NCI-H446 treated with DMSO at 0.1 percent for 48 hours (cell line): ENCODE measurements at regions not wholly inside any gene's neighbourhood (a gene's known extent, or its start where the extent isn't known, plus 50 kb on each side); places are given as distances from the start of the nearest gene placed in this dataset.

ENCODE experiments used
- DNase-seq: peaks from one replicate; lab custom pipeline; 2025; lab: John Stamatoyannopoulos, UW

DNA sequence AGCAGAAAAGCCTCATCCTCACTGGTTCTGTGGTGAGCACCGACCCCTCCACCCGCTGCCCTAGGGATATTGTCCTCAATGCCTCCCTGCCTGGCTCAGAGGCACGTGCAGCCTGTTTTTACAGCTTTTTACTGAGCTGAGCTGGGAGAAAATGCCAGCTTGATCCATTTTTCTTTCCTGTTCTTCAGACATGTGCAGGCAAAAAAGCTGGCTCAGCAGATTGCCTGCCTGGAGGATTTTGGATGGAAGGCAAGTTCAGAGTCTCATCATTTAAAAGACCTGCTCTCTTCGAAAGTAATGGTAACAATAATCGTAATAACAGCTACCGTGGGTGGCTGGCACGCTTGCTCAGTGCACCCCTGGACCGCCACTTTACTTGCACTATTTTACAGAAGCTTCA lies 135.0 kb upstream of the SMIM23 start:
- no peak for DNase-seq

DNA sequence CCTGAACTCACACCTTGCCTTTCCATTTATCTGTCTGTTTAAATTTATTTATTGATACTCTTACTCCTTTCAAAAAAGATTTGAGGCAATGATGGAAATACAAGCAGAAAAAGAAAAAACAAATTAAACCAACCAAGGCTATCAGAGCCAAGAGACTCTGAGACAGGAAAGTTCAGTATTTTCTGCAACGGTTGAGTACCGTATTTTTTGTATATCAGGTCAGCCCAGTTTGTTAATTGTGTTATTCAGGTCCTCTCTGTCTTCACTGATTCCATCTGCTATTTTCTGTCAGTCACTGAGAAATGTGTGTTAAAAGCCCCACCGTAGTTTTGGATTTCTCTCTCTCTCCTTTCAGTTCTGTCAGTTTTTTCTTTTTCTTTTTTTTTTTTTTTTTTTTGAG lies 134.5 kb upstream of the SMIM23 start:
- DNase-seq = no peak

DNA sequence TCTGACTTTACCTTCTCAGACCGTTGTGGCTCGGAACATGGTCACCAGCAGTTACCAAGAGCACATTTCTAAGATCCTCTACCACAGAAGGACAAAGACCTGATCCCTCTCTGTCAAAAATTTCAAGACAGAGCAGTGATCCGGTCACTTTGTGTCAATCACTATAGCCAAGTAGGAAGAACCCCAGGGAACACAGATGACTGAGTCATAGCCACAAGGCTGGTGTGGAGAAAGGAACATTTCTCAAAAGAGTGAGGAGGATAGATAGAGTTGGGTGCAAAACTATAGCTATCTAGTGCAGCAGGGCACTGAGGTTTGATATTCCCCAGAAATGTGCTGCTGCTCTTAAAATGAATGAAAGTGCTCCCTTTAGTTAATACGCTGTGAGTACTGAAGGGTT lies 130.7 kb upstream of the SMIM23 start:
- no peak for DNase-seq

DNA sequence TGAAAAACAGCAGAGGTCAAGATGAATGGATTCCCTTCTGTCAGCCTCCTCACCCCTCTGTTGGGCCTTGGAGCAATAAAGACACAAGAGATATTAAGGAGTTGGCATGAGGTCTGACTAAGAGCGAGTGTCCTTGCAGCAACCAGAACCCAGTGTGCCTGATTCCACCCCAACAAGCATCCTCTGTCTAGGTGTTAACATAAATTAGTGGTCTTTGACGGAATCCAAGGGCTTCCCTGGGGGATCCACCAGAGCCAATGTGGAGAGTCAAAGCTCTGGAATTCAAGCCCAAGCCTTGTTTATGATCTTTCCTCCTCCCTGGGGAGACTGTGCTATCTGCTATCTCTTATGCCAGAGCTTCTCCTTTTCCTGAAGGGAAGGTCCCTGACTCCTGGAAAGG lies 128.1 kb upstream of the SMIM23 start:
- no peak for DNase-seq

DNA sequence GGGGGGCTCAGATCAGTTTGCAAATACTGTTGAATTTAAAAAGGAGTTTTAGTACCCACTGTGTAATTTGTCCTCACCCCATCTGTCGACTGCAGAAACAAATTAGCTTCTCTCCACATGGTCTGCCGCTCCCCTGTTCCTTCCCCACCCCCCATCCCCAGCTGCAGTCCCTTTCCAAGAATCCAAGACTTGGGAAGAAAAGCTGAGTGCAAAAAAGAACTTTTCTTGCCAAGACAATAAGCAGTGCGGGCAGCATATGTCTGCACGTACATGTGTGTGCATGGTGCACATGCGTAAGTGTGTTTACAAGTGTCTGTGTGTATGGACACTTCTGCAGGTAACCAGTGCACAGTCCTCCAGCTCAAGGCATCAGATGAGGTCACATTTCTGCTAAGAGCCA lies 125.7 kb upstream of the SMIM23 start:
- no peak for DNase-seq

DNA sequence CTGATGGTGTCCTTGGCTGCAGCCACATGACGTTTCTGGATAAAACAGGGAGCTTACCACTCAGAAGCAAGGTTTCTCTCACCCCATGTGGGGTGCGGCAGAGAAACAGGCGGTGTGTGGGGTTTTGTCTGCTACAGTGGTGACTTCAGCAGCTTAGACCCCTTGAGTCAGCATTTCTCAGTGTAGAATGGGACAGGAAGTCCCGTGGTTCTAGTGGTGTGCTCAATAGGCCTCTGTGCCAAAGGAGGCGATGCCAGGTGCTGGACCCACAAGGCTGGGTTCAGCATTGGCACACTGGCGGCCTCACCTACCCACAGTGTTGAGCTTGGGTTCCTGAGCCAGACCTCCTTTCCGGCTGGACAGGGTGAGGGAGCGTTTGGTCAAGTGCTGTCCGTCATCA lies 125.2 kb upstream of the SMIM23 start:
- DNase-seq = no peak

DNA sequence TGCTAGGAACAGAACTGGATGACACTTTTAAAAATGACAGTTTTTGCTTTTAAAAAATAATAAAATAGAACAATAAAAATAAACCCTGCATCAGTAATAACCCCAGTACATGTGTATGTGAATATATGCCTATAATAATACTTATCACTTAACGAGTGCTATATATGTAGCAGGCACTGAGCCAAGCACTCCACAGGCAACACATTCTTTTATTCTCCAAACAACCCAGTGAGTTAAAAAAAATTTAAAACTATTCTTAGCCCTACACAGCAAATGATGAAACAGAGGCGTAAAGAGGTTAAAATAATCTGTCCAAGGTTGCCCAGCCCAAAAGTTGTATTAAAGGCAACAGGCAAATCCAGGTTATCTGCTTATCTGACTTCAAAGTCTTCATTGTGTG lies 124.5 kb upstream of the SMIM23 start:
- DNase-seq = no peak

DNA sequence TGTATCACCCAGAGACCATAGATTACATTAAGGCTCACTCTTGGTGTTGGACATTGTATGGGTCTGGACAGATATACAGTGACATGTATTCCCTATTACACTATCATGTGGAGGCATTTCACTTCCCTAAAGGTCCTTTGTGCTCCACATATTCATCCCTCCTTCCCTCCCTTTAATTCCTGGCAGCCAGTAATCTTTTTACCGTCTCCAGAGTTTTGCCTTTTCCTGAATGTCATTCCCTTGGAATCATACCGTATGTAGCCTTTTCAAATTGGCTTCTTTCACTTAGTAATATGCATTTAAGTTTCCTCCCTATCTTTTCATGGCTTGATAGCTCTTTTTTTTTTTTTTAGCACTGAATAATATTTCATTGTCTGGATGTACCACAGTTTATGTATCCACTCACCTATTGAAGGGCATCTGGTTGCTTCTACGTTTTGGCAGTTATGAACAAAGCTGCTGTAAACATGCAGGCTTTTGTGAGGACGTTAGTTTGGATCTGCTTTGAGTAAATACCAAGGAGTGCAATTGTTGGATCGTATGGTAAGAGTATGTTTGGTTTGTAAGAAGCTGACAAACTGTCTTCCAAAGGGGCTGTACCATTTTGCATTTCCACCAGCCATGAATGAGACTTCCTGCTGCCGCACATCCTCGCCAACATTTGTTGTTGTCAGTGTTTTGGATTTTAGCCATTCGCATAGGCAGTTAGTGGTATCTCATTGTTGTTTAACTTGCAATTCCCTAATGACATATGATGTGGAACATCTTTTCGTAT lies 122.1 kb upstream of the SMIM23 start:
- DNase-seq = peak; percentile 16

DNA sequence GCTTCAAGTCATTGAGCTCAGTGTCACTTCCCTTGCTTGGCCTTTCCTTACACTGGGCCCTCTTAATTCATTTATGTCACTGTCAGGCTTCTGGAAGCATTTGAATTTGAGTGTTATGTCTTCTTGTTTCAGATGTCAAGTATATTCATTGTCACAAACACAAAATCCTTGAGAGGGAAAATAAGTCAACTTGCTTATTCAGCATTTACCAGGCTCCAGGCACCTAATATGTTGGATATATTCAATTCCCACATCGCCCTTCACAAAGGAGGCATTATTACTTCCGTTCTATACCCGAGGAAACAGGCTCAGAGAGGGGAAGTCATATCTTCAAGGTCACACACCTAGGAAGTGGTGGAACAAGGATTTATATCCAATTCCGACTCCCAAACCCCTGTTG lies 121.1 kb upstream of the SMIM23 start:
- no peak for DNase-seq

DNA sequence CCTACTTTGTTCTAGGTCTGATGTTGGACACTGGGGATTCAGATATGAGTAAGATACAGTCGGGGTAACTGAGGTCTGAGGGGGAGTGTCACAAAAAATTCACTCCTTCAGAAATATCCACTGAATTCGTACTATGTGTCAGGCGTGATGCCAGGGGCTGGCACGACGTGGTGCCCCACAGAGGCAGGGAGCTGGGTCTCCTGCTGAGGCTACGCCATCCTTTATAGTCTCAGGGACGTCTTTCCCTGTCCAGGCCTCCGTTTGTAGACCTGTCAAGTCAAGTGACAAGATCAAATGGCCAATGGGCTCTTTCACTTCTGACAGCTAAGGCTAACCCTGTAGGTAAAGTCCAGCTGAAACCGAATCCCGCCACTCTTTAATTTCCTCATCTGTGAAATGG lies 118.8 kb upstream of the SMIM23 start:
- DNase-seq = no peak

DNA sequence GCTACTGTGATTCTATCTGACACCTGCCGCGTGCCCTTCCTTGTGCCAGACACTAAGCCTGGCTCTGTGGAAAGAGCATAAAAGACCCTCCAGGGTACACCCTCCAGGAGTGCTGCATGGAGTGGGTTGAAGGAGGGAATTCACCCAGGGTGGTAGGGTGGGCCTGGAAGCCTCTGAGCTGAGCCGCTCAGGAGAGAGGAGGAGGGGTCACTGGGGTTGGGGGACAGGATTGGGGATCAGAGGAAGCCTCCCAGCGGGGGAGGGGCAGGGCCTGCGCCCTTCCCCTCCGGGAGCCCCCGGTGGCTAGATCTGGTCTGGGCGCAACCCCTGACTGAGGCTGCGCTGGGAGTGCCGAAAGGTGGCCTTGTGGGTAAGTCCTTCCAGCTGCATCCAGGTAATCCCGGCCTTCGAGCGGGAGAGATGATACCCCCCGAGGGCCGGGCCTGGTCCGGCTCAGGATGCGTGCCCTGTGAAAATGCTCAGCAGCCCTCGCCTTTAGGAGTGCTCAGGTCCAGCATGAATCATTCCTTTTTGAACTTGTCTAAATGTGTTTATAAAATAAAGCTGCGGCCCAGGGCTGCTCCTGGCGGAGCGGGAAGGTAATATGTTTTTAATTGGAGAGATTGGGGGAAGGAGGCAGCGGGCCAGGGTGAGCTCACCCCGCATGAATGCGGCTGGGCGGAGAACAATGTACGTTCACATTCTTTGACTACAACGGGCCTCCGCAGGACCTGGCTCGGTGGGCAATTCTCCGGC lies 118.1 kb upstream of the SMIM23 start:
- no peak for DNase-seq

DNA sequence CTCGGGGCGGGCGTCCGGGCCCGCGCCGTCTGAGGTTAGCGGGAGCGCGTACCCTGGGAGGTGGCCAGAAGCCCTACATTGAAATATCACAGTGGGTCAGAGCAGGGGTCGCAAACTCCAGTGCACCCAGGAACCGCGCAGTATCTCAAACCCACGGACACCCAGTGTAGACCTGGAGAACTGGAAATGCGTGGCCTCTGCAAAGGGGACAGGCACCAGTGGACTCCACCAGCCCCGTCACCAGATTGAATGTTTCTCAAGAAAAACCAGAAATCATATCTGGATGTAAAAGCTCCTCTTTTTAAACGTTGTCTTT lies 117.6 kb upstream of the SMIM23 start:
- no peak for DNase-seq

DNA sequence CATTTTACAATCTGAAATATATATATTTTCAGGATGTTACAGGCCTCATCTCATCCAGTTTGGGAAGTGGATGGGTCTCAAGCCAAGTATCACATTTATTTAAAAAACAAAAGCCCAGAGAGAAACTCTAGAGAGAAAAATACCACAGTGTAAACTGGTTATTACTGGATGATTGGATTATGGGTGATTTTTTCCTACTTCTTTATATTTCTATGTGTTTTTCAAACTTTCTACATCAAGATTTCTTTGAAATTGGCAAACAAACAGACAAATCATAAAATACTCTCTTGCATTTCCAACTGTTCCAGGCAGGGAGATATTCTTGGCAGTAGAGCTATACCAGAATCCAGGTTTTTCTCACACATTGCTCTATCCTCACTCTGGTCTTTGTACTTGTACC lies 116.0 kb upstream of the SMIM23 start:
- DNase-seq = no peak

DNA sequence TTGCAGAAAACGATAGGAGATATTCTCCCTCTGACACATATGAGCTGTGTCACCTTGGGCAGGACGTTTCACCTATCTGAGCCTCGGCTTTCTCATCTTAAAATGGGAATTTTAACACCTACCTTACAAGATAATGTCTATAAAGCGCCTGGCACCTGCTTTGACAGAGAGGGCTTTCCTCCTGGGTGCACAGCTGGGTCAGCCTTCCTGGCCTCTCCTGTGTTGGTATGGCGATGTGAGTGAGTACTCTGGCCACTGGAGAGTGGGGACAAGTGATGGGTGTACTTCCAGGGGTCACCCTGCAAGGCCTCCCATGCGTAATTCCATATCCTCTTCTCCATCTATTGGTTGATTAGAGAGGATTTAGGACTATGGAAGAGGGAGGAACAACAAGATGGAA lies 113.1 kb upstream of the SMIM23 start:
- DNase-seq = no peak

DNA sequence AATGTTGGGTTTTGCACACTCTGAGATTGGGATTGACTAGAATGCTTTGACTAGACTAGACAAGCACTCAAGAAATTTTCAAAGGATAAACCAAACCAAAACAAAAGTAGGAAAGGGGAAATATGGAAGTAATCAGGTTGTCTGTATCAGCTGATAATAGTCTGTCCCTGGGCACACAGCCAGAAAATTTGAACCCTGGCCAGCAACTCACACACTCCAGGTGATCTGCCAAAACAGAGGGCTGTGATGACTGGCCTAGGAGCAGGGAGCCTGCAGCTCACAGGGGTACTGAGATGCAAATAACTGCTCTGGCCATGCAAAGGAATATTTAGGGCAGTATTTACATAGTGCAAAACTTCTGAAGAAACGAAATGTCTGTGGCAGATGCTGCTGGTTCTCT lies 112.3 kb upstream of the SMIM23 start:
- DNase-seq = no peak

DNA sequence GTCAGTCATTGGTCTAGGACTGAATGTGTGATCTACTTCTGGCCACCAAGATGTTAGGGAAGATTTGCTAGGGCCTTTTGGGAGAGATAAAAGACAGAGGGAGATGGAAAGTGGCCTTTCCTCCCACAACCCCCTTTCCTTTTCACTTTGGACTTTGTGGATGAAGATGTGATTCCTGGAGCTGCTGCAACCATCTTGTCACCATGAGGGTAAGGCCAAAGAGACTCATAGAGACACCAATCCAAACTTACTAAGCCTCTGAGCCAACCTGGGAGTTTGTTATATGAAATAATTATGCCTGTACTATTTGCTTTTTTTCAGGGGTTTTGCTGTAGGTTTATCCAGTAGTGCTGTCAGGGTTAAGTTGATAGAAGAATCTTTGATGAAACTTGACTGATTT lies 111.8 kb upstream of the SMIM23 start:
- no peak for DNase-seq

DNA sequence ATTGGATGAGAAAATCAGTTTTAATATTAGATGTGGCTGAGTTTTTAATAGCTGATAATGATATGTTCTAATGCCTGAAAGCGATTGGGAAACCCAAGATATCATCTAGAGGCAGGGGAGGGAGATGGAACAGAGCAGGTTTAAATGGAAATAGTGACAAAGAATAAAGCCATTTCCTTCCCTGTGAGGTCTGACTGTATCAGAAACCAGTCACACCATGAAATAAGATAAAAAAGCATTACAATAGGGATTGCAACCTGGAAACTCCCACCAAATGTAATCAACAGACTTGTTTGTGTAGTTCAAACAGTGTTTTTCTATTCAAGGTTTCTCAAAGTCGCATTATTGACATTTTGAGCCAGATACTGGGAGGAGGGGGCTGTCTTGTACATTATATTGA lies 110.1 kb upstream of the SMIM23 start:
- DNase-seq = no peak

DNA sequence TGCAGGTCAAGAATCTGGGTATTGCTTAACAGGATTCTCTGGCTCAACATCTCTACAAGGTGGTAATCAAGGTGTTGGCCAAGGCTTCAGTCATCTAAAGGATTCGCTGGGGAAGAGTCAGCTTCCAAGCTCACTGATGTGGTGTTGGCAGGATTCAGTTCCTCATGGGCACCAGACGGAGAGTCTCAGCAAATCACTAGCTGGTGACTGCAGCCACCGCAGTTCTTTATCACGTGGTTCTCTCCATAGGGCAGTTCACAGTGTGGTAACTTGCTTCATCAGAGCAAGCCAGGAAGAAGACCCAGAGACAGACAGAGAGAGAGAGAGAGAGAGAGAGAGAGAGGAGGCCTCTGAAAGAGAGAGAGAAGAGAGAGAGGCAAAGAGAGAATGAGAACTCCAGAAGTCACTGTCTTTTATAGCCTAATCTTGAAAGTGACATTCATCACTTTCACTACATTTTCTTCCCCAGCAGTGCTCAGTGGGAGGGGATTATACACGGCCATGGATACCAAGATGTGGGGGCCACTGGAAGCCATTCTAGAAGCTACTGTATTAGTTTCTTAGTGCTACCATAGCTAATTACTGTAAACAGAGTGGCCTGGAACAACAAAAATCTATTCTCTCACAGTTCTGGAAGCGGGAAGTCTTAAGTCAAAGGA lies 109.2 kb upstream of the SMIM23 start:
- no peak for DNase-seq

DNA sequence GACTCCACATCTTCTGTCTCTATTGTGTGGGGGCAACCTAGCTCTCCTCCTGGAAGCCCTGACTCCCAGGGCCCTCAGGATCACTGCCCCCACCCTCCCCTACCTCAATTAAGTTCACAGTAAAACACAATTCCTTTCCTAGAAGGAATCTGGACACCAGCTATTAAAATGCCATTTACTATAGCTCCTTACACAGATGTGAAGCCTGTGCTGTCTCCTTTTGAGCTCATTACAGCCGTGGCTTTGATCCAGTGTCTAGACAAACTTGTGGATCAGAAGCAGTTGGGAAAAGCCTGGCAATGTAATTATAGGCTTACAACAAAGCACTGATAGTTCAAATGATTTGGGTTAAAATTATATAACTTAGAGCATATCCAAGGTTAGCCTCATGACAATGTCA lies 107.0 kb upstream of the SMIM23 start:
- DNase-seq = no peak

DNA sequence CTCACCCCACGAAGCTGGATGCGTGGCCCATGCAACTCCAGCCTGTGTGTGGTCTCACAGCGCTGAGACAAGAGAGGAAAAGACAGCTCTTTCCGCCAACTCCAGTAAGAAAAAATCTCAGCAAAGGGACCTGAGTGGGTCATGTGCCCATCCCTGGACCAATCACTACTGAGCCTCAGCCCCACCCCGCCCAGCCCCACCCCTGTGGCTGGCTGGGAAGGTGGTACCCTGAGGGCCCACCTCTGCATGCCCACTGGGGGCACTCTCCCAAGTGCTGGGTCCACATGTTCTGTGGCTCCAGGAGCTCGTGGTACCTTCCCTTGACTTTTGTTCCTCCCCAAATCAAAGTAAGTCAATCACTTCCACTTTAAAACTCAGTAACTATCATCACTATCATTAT lies 105.1 kb upstream of the SMIM23 start:
- no peak for DNase-seq

DNA sequence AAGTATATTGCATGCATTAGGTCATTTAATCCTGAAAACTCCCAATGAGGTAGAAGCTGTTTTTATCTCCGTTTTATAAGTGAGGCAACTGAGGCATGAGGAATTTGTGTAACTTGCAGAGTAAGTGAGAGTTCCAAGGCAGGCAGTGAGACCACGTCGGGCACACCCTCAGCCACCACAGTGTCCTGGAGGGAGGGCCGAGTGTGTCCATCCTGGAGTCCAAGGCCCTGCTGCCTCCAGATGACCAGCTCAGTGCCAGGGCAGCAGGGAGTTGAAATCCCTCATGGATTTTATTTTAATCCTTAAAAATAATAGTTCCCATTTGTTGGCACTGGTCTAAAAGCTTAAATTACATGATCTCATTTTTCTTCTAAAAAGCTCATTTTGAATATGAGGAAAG lies 104.6 kb upstream of the SMIM23 start:
- no peak for DNase-seq

DNA sequence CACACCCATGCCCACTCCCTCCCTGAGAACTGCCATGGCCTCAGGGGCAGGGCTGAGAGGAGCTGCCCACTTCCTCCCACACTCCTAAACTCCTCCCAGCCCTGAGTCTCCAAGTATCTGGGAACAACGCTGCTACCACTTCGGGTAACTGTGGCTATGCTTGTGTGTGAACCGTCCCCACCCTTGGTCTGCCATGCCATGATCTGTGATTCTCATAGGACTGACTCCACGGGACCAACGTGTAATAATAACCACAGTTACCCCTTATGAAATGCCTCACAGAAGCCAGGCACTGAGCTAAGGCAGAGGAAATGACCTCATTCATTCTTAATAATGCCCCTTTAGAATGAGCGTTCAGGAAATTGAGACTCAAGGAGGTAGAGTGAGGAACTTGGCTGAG lies 103.9 kb upstream of the SMIM23 start:
- DNase-seq = no peak

DNA sequence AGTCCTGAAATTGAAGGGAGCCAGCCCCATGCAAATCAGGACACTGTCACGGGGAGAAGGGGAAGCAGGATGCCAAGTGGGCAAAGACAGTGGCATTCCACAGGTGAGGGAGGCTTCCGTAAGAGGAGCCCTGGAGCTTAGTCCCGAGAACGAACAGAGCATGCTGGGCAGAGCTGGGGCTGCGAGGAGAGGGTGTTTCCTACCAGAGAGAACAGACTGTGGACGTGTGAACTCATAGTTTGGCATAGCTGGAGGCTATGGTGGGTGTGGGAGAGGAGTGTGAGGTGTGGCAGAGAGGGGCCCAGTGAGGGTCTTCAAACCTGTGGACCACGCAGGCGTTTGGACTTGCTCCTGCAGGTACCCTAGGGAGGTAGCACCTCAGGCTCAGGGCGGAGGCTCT lies 102.8 kb upstream of the SMIM23 start:
- DNase-seq = no peak

DNA sequence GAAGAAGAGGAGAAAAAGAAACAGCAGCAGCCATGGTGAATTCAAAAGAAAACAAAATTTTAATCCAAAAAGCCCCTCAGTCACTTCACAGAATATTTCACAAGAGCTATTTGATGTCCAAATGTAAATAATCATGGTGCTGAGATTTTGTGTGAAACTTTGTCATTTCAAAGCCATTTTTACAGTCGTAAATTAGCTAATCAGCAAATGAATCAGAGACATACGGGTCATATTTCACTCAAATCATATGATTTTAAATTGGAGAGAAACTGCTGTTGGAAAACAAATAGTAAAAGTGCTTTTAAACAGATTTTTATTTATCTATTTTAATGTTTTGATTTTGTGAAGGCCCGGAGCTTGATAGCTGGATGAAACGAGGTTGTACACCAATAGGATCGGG lies 101.4 kb upstream of the SMIM23 start:
- no peak for DNase-seq
